GM23248 (cell line): ENCODE measurements at regions not wholly inside any gene's neighbourhood (a gene's known extent, or its start where the extent isn't known, plus 50 kb on each side); places are given as distances from the start of the nearest gene placed in this dataset.
"Not testable (repeated sequence)": the region's sequence is repeated elsewhere in the genome, so short reads cannot be mapped to it uniquely, and the experiment has no call there.

Experiments
- EZH2 ChIP-seq: fragments of 200-600 bp; sonication (generic); IDR thresholded peaks from 2 replicates; pipeline ENCODE4 v1.6.1; 2018; ENCODE audit warnings: antibody characterized with exemption, mild to moderate bottlenecking; ENCODE audit not compliant: insufficient read depth, poor library complexity, severe bottlenecking
- EZH2phosphoT487 ChIP-seq: fragments of 200-600 bp; sonication (generic); IDR thresholded peaks from 2 replicates; pipeline ENCODE4 v1.6.1; 2018; ENCODE audit warnings: antibody characterized with exemption, moderate library complexity, mild to moderate bottlenecking, low read depth; ENCODE audit not compliant: insufficient read depth

DNA sequence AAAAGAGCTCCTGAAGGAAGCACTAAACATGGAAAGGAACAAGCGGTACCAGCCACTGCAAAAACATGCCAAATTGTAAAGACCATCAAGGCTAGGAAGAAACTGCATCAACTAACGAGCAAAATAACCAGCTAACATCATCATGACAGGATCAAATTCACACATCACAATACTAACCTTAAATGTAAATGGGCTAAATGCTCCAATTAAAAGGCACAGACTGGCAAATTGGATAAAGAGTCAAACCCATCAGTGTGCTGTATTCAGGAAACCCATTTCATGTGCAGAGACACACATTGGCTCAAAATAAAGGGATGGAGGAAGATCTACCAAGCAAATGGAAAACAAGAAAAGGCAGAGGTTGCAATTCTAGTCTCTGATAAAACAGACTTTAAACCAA, 69.7 kb upstream of the CCT8L2 start:
- not testable (repeated sequence) for TF ChIP-seq EZH2phosphoT487, EZH2
